GM18507 (cell line): ENCODE measurements at regions not wholly inside any gene's neighbourhood (a gene's known extent, or its start where the extent isn't known, plus 50 kb on each side); places are given as distances from the start of the nearest gene placed in this dataset.

Experiments used
- DNase-seq: peaks from one replicate; pipeline ENCODE4 v3.0.0; 2011; ENCODE audit warnings: low read depth; ENCODE audit not compliant: insufficient read length; ENCODE audit errors: extremely low spot score
- FAIRE-seq: peaks from 2 replicates; lab custom pipeline; 2011; peaks lifted over from hg19 to GRCh38; lab: Jason Lieb, UNC

DNA sequence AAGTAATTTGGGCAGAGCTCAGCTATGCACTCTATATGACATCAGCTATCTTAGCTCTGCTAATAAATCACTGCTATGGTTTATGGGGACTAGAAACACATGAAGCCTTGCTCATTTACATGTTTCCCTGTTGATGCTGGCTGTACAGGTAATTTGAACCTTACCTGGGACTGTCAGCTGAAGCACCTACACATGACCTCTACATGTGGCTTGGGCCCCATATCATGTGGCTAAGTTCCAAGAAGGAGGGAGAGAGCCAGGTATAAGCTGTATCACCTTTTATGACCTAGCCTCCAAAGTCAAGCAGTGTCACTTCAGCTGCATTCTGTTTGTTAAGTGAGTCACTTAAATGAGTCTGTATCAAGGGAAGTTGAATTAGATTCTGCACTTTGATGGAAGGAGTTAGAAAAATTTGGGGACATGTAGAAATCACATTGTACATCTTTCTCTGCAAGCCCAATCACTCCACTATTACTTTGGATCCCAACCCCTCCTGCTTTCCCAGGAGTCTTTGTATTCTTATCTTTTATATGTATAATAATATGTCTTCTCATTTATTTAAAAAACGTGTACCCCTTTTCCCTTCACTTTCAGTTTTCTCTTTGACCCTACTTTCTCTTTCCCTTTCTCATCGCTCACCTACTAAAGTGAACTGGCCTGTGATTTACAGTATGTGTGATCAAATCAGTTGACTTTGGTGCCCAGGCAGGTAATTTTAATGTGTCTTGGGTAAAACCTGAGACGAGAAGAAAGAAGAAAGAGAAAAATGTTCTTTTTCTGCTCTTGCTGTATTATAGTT, 53.4 kb upstream of the PRKACB start:
- FAIRE-seq: peak; percentile 73
- DNase-seq: no peak

DNA sequence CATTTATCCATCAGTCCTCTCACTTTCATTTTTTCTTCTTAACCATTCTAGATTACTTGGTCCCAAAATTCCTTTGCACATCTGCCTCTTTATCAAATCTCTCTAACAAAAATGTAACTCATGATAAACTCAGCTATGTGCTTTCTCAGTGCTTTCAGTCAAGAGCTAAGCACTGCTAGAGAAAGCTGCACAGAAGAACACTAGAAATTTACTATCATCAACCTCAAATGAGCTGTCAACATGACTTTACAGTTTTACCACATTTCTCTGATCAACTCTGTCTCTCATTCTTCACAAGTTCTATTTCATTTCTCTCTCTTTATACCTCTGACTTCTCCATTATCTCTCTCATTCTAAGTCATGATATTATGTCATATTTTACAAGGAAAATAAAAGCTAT, 54.2 kb upstream of the PRKACB start:
- no peak for FAIRE-seq
- DNase-seq: no peak

DNA sequence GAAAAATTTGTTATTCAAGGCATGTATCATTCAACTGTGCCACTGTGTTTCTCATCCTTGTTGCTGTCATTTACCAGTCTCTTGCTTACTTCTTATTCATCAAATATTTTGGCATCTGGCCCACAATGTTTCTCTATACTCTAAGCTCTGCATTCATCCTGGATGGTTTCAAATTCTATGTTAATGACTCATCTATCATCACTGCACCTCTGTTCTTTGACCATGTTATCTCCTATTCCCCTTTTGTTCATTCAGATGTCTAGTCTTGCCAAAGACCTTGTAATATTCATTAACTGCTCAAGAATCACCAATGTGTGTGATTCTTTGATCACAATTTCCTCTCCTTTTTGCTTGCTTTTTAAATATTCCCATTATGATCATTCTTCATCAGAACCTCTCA, 54.6 kb upstream of the PRKACB start:
- DNase-seq: no peak

DNA sequence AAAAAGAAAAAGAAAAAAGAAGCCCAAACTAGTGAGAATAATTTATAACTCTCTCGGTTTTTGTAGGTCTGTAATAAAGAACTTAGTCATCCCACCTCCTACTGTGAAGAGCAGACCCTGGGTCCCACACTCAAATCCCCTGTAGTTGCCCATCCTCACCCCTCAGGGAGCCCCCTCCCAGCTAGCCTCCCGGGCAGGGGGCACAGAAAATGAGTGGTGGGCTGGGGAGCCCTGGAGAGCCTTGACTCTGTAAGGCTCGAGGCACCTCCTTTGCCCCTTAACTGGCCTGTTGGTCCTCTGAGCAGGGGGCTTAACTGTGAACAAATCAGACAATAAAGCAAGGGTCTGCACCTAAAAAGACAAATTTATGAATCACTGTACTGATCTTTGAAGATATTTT, 57.5 kb upstream of the PRKACB start:
- no peak for FAIRE-seq
- DNase-seq: no peak

More for the DNA sequence above, 54.6 kb upstream of the PRKACB start:
- no peak for FAIRE-seq

DNA sequence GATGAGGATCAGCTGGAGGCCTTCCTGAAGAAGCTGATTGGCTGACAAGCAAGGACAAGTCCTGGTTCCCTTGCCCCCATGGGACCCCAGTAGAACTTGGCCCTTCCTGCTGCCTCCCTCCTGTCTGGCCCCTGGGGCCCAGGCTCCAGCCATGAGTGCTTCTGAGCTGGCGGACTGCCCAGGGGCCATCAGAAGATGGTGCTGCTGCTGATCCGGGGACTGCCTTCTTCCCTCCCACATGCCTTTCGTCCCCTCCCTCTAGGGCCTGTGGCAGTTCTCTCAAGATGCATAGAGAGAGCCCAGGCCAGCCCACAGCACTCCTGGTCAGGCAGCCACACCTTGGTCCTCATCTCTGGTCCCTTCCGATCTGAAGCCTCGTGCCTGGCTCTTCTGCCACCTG, 57.9 kb upstream of the PRKACB start:
- FAIRE-seq: no peak
- DNase-seq: no peak

DNA sequence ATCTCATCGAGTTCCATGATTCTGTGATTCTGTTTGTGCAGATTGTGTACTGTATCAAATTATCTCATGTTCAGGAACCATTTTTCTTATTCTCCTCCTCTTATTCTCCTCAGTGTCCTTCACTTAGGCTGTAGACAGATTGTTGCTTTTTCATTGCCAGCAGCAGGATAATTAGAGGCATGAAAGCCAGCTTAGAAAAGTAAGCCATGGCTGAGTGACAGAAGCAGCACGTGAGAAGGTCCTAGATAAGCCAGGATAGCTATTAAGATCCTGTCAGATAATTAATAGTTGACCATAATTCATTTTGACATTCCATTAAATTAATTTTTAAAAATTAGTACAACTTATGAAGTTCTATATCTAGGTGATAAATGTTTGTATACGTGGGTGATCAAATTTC, 60.8 kb upstream of the PRKACB start:
- FAIRE-seq (no peak), DNase-seq (no peak)

DNA sequence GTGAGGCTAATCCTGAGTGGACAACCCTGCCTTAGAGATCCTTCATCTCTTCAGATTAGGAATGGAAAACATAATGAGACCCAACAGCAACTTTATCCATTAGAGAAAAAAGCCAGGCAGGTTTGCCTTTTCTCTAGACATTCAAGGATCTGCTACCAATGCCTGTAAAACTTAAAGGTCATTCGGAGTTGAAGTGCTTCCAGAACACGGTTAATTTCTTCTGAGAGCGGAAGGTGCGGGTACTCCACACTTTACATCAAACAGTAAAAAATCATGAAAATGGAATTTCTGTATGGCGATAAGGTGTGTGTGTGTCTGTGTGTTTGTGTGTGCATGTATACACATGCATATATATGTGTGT, 65.2 kb upstream of the PRKACB start:
- DNase-seq (no peak), FAIRE-seq (no peak)

DNA sequence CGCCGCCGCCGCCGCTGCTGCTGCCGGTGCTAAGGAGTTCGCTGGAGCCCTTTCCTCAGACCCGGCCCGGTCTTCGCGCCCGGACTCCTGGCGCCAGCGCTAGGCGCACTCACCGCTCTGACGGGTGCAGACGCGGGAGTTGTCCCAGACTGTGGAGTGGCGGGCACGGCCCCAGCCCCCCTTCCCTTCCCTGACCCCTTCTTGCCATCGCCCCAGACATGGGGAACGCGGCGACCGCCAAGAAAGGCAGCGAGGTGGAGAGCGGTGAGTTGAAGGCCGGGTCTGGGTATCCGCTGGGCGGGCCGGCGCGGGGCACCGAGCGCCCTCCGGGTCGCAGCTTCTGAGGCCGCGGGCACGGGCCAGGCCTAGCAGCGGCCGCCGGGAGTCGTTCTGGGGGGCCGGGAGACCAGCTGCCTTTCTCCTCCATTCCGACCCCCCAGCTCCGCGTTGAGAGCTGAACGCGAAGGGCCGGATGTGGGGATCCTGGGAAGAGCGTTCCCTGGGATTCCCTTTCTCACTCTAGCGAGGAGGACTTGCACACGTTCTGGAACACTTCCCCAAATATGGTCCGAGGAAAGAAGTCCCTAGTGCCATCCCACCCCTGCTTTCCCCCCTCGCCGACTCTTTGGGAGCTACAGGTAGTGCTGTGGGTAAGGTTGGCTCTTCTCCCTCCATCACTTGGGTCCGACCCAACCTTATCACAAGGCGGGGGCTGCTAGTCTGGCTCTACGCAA, 65.8 kb upstream of the PRKACB start:
- no peak for FAIRE-seq
- no peak for DNase-seq

DNA sequence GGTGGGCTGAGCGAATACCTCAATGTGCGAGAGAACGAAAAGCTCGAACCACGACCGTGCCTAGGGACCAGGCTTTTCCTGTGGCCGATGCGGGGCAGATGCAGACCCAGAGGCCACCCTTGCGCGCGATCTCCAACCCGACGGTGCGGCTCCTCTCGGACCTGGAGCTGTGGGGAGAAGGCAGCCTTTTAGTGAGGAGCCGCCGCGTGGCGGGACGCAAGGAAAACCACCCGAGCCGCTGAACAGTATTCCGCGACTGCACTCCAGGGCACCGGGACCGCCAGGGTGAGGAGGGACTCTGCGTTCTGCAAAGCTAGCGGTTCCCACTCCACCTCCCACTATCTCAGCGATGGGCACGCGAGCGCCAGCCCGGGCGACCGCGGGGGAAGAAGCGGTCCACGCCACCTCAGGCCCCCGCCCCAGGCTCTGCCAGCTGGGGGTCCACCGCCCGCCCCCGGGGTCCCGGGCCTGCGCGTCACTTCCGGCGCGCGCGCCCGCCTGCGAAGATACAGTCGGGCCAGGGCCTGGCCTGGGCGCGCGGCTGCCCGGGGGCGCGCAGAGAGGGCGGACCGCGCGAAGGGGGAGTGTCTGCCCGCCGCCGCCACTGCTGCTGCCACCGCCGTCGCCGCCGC, 66.5 kb upstream of the PRKACB start:
- FAIRE-seq (peak; percentile 58), DNase-seq (peak; percentile 62)

DNA sequence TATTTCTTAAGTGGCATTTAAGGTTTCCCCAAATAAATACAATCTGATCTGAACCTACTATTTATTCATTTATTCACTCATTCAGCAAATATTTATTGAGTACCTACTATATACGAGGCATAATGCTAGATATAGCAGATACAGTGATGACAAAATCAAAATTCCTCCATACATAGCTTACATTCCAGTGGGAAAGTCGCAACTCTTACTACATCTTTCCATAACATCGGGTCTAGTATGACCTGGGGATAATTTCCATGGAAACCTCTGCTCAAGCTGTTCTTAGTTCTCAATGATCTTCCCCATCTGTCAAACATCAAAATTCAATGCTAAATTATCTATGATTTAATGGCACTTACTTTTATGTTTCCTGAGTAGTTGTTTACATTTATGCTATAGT, 70.8 kb upstream of the PRKACB start:
- DNase-seq (no peak), FAIRE-seq (no peak)

DNA sequence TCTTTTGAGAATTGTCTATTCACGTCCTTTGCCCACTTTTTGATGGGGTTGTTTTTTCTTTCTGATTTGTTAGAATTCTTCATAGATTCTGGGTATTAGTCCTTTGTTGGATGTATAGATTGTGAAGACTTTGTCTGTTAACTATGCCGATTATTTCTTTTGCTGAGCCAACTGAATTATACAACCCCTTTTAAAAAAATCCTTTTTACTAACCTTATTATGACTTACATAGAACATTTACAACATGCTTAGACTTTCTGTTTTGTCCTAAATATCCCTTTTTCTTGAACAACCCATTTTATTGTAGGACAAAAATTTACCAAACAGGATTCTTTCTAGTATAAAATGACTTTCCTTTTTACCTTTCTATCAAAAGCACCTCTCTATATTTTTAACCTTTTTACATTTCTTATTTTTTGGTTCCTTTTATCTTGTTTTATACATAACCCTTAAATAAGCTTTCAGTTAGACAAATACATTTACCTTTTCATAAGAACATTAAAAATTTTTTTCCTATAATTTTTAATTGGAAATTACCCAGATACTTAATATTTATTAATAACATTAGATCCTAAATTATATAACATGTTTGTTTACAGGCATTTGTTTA, 70.4 kb upstream of the TTLL7 start:
- FAIRE-seq: no peak
- no peak for DNase-seq

DNA sequence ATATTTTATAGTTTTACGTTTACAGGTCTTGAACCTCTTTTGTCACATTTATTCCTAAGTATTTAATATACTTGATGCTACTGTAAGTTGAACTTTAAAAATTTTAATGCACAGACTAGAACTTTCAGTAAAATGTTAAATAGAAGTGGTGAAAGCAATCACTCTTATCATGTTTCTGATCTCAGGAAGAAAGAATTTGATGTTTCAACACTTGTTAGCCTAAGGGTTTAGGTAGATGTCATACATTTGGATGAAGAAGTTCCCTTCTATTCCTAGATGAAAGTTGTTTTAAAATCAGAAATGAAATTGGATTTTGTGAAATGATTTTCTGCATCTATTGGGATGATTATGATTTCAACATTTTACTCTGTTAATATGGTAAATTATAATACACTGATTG, 63.6 kb upstream of the TTLL7 start:
- FAIRE-seq (no peak), DNase-seq (no peak)

DNA sequence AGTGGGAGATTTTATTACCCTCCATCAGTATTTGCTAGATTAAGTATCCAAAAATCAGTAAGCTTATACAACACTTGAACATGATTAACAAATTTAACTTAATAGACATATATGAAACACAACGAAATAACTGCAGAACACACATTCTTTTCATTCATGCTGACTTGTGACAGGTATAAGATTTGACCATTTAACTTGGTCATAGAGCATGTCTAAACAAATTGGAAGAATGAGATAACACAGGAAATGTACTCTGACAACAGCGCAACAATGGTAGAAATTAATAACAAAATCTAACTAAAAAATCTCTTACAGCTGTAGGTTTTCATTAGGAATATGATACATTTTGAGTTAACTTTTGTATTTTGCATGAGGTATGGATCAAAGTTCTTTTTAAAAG, 62.4 kb upstream of the TTLL7 start:
- DNase-seq: no peak
- no peak for FAIRE-seq

DNA sequence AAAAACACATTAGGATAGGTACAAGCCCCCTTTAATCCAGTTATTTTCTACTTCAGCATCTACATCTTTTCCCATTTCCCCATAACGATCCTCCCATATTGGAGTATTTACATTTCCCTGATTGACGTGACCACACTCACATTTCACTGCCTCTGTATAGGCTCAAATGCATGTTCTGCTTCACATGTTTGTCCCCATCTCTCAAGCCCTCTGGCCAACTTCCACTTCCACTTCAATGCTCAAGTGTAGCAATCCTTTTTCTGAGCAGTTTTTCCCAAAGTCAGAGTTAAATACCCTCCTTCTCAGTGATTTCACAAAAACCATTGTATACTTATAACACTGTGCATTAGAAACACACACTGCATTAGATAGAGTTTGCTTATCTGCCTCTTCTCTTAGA, 61.8 kb upstream of the TTLL7 start:
- DNase-seq (no peak), FAIRE-seq (no peak)

DNA sequence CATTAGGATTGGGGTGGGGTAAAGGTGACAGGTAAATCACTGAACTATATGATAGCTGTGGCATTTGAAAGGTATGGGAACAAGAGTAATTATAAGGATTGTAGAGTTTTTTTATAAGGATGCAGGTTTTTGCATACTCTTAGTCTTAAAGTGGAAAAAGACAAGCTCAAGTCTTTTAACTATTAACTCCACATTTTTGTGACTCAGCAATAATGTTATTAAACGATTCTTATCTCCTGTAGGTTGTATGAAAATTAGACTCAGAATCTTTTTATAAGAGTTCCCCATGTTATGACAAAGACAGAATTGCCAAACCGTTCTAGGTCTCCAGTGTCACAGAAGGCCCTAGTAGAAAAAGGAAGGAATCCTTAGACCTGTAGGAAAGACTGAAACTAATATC, 49.9 kb upstream of the TTLL7 start:
- no peak for DNase-seq
- FAIRE-seq: no peak
